Lower lobe of right lung (tissue), 2 donors: ENCODE measurements at regions not wholly inside any gene's neighbourhood (a gene's known extent, or its start where the extent isn't known, plus 50 kb on each side); places are given as distances from the start of the nearest gene placed in this dataset.

Experiments
- ATAC-seq, 2 donors: fragments of 200-7000 bp; cut with Tn5 transposase; one replicate each; pipeline ENCODE4 v1.9.1; 2020 to 2022; ENCODE audit warnings: mild to moderate bottlenecking in 2 of 2, moderate library complexity in 2 of 2
- DNase-seq: peaks from one replicate; pipeline ENCODE4 v3.0.0-alpha.2; 2020
- H3K27ac ChIP-seq: fragments of 200-600 bp; one replicate; pipeline ENCODE4 v1.8.0; 2022
- H3K27me3 ChIP-seq: fragments of 200-600 bp; one replicate; pipeline ENCODE4 v1.8.0; 2022; ENCODE audit warnings: low read depth
- H3K36me3 ChIP-seq: fragments of 200-600 bp; one replicate; pipeline ENCODE4 v1.8.0; 2022; ENCODE audit warnings: mild to moderate bottlenecking
- H3K4me1 ChIP-seq: fragments of 200-600 bp; one replicate; pipeline ENCODE4 v1.8.0; 2022
- H3K4me3 ChIP-seq: fragments of 200-600 bp; one replicate; pipeline ENCODE4 v1.8.0; 2022; ENCODE audit warnings: mild to moderate bottlenecking
- H3K9me3 ChIP-seq: fragments of 200-600 bp; one replicate; pipeline ENCODE4 v1.8.0; 2022
- CTCF ChIP-seq: fragments of 200-600 bp; IDR thresholded peaks from one replicate; pipeline ENCODE4 v1.8.0; 2022; ENCODE audit warnings: antibody characterized with exemption, mild to moderate bottlenecking
- intact Hi-C: fragments of 100-400 bp; cut with DNase I; formaldehyde crosslinking; loops from one replicate; pipeline ENCODE4 v1.11.0; 2022
- donor health status: DM: no; HTN: yes; CAD: no; lungs with severe emphysema.

DNA sequence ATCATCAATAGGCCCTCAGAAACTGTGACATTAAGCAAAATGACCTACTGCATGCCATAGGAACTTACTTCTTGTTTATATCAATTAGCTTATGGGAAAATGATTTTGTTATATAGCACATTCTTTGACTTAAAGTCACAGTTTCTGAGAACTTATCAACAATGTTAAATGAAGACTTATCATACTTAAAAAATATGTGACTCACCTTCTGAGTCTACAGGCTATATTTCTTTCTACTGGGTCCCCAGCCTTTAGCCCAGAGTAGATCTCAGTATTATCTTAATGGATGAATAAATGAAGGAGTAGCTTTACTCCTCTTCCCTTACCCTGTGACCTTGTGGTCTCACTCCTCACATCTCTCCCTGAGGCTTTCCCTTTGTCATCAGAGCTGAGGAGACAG, 180.2 kb downstream of the MAFB start:
- intact Hi-C loops = no loop called here
- H3K4me1 ChIP-seq = peaks cover 21% of the 10 kb centered on the region
- ATAC-seq (no peak), DNase-seq (no peak)
- H3K9me3 ChIP-seq = no peaks in the 10 kb centered on the region
- TF ChIP-seq CTCF = no peak
- H3K4me3 ChIP-seq = no peak overlapping the region
- H3K36me3 ChIP-seq = no peaks in the 10 kb centered on the region
- no peaks in the 10 kb centered on the region for H3K27me3 ChIP-seq
- no peak overlapping the region for H3K27ac ChIP-seq

GRCh38 chr20:40506537-40506939, 182.5 kb downstream of the MAFB start:
- intact Hi-C loops = no loop called here
- DNase-seq = peak; percentile 97
- H3K9me3 ChIP-seq = no peaks in the 10 kb centered on the region
- peak; percentile 95 to 97 for ATAC-seq
- no peaks in the 10 kb centered on the region for H3K27me3 ChIP-seq
- no peak for TF ChIP-seq CTCF
- peak overlapping the region; percentile 4 for H3K27ac ChIP-seq
- no peaks in the 10 kb centered on the region for H3K36me3 ChIP-seq
- peaks cover 22% of the 10 kb centered on the region for H3K4me1 ChIP-seq
- no peak overlapping the region for H3K4me3 ChIP-seq

DNA sequence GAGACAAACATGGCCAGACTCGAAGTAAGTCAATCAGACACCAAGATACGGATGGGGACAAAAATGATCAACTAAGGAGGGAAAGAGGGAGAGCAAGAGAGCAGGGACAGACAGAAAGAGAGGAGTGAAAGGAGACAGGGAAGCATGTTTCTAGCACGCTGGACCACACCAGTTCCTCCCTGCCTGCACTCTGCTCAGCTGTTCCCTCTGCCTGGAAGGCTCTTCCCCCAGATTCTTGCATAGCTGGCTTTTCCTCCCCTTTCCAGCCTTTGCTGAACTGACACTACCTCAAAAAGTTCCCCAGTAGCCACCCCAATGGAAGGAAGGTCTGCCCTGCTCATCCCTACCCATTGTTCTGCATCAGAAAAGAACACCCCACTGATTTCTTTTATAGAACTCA, 185.9 kb downstream of the MAFB start:
- no peaks in the 10 kb centered on the region for H3K27me3 ChIP-seq
- H3K36me3 ChIP-seq = no peaks in the 10 kb centered on the region
- no peak for TF ChIP-seq CTCF
- no peak overlapping the region for H3K4me3 ChIP-seq
- intact Hi-C loops = no loop called here
- ATAC-seq (no peak), DNase-seq (no peak)
- no peak overlapping the region for H3K27ac ChIP-seq
- peaks cover 24% of the 10 kb centered on the region for H3K4me1 ChIP-seq
- H3K9me3 ChIP-seq = no peaks in the 10 kb centered on the region

GRCh38 chr20:40502576-40502975, 186.5 kb downstream of the MAFB start:
- Histone ChIP-seq H3K36me3 (no peaks in the 10 kb centered on the region), H3K9me3 (no peaks in the 10 kb centered on the region), H3K27me3 (no peaks in the 10 kb centered on the region), H3K4me3 (no peak overlapping the region), H3K4me1 (peaks cover 24% of the 10 kb centered on the region), H3K27ac (no peak overlapping the region)
- DNase-seq = no peak
- intact Hi-C loops = no loop called here
- TF ChIP-seq CTCF = no peak
- ATAC-seq = no peak

DNA sequence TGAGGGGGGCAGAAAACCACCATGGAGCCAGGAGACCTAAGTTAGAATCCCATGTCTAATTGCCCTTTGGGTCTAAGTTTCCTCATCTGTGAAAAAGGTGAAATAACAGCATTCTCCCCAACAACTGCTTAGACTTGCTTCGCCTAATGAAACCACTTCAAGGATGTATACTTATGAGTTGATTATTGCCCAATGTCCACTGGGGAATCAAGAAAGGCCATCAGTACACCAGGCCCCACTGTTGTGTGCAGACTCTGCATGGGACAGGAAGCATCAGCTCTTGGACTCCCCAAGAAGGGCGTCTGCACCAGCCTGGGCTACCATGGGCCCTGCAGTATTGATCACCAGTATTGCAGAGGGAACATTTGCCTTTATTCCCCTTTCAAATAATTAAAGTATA, 189.6 kb downstream of the MAFB start:
- intact Hi-C loops = no loop called here
- H3K36me3 ChIP-seq = no peaks in the 10 kb centered on the region
- no peaks in the 10 kb centered on the region for H3K9me3 ChIP-seq
- TF ChIP-seq CTCF = no peak
- no peak overlapping the region for H3K27ac ChIP-seq
- DNase-seq (no peak), ATAC-seq (peak; percentile 16 to 41)
- H3K27me3 ChIP-seq = no peaks in the 10 kb centered on the region
- H3K4me1 ChIP-seq = peaks cover 11% of the 10 kb centered on the region
- no peak overlapping the region for H3K4me3 ChIP-seq
